Activated CD4-positive, alpha-beta T cell treated with anti-CD3 and anti-CD28 coated beads, Interleukin-2, amount 10 ng/mL, durations not matched to agents 7 days and 5 days (primary cell): ENCODE measurements at regions not wholly inside any gene's neighbourhood (a gene's known extent, or its start where the extent isn't known, plus 50 kb on each side); places are given as distances from the start of the nearest gene placed in this dataset.
A peak's percentile ranks its signal among the peaks of the same experiment; 100 is the strongest.

Source experiments
- CTCF ChIA-PET: fragments of 350-600 bp; sonication (Branson Sonifier 250); formaldehyde crosslinking; loops from one replicate; lab custom pipeline; 2021; ENCODE audit warnings: antibody characterized with exemption; lab: Charles Lee
- POLR2A ChIA-PET: fragments of 350-600 bp; sonication (Branson Sonifier 250); formaldehyde crosslinking; loops from one replicate; lab custom pipeline; 2021; ENCODE audit warnings: antibody characterized with exemption; lab: Charles Lee
- DNase-seq: peaks from one replicate; pipeline ENCODE4 v3.0.0-alpha.2; 2020
- H3K27ac Mint-ChIP-seq: one replicate; pipeline ENCODE4 v1.8.0; 2021; ENCODE audit warnings: mild to moderate bottlenecking, moderate library complexity, mixed read lengths
- H3K27me3 Mint-ChIP-seq: one replicate; pipeline ENCODE4 v1.8.0; 2021; ENCODE audit warnings: mixed read lengths
- H3K36me3 Mint-ChIP-seq: one replicate; pipeline ENCODE4 v1.8.0; 2021; ENCODE audit warnings: low read depth, mixed read lengths
- H3K4me1 Mint-ChIP-seq: one replicate; pipeline ENCODE4 v1.8.0; 2021; ENCODE audit warnings: mixed read lengths
- H3K4me3 Mint-ChIP-seq: one replicate; pipeline ENCODE4 v1.8.0; 2021; ENCODE audit warnings: mild to moderate bottlenecking, moderate library complexity, mixed read lengths
- H3K9me3 Mint-ChIP-seq: one replicate; pipeline ENCODE4 v1.8.0; 2021; ENCODE audit warnings: mixed read lengths

GRCh38 chr2:7706791-7707190, 789.6 kb downstream of the RNF144A start:
- CTCF ChIA-PET = interaction anchor here (1.1 kb wide), 1 partner anchor 10 kb away, joined by 3 read pairs; no protein-coding TSS in a partner anchor
- no peak for DNase-seq

GRCh38 chr2:7707723-7708122, 790.5 kb downstream of the RNF144A start:
- H3K27ac Mint-ChIP-seq = no peak overlapping the region
- H3K27me3 Mint-ChIP-seq = no peaks in the 10 kb centered on the region
- peaks cover 4% of the 10 kb centered on the region for H3K36me3 Mint-ChIP-seq
- ChIA-PET CTCF (interaction anchor here (0.6 to 2.7 kb wide), 2 partner anchors 13 to 20 kb away, joined by 3 to 6 read pairs; no protein-coding TSS in a partner anchor), POLR2A (no interaction called here)
- H3K4me3 Mint-ChIP-seq = no peak overlapping the region
- peaks cover 5% of the 10 kb centered on the region for H3K4me1 Mint-ChIP-seq
- no peak for DNase-seq
- peaks cover 3% of the 10 kb centered on the region for H3K9me3 Mint-ChIP-seq

More at GRCh38 chr2:7706791-7707190, 789.6 kb downstream of the RNF144A start:
- peaks cover 4% of the 10 kb centered on the region for H3K36me3 Mint-ChIP-seq
- POLR2A ChIA-PET = interaction anchor here (0.6 kb wide), 1 partner anchor 702 kb away, joined by 3 read pairs; no protein-coding TSS in a partner anchor
- no peak overlapping the region for H3K27ac Mint-ChIP-seq
- peaks cover 7% of the 10 kb centered on the region for H3K4me1 Mint-ChIP-seq
- no peaks in the 10 kb centered on the region for H3K27me3 Mint-ChIP-seq
- peaks cover 3% of the 10 kb centered on the region for H3K9me3 Mint-ChIP-seq
- H3K4me3 Mint-ChIP-seq = no peak overlapping the region

GRCh38 chr2:7709907-7710306, 792.7 kb downstream of the RNF144A start:
- H3K4me1 Mint-ChIP-seq = no peaks in the 10 kb centered on the region
- peaks cover 7% of the 10 kb centered on the region for H3K9me3 Mint-ChIP-seq
- H3K27me3 Mint-ChIP-seq = no peaks in the 10 kb centered on the region
- no peak overlapping the region for H3K4me3 Mint-ChIP-seq
- no peak overlapping the region for H3K27ac Mint-ChIP-seq
- ChIA-PET CTCF (interaction anchor here (1.2 to 2.7 kb wide), 2 partner anchors 18 to 30 kb away, joined by 3 to 6 read pairs; no protein-coding TSS in a partner anchor), POLR2A (no interaction called here)
- no peak for DNase-seq
- peaks cover 2% of the 10 kb centered on the region for H3K36me3 Mint-ChIP-seq

GRCh38 chr2:7711167-7711566, 794.0 kb downstream of the RNF144A start:
- H3K4me1 Mint-ChIP-seq = no peaks in the 10 kb centered on the region

GRCh38 chr2:7719876-7720275, 802.7 kb downstream of the RNF144A start:
- POLR2A ChIA-PET = no interaction called here
- no peak for DNase-seq
- H3K4me3 Mint-ChIP-seq = no peak overlapping the region
- H3K4me1 Mint-ChIP-seq = peaks cover 20% of the 10 kb centered on the region
- CTCF ChIA-PET = no interaction called here
- no peaks in the 10 kb centered on the region for H3K27me3 Mint-ChIP-seq
- H3K36me3 Mint-ChIP-seq = peaks cover 11% of the 10 kb centered on the region
- no peak overlapping the region for H3K27ac Mint-ChIP-seq
- H3K9me3 Mint-ChIP-seq = peaks cover 7% of the 10 kb centered on the region

More at GRCh38 chr2:7711167-7711566, 794.0 kb downstream of the RNF144A start:
- peaks cover 7% of the 10 kb centered on the region for H3K9me3 Mint-ChIP-seq
- H3K27me3 Mint-ChIP-seq = no peaks in the 10 kb centered on the region
- ChIA-PET POLR2A (no interaction called here), CTCF (interaction anchor here (1.1 kb wide), 1 partner anchor 14 kb away, joined by 3 read pairs; no protein-coding TSS in a partner anchor)
- peaks cover 2% of the 10 kb centered on the region for H3K36me3 Mint-ChIP-seq
- DNase-seq = no peak
- no peak overlapping the region for H3K27ac Mint-ChIP-seq
- no peak overlapping the region for H3K4me3 Mint-ChIP-seq

GRCh38 chr2:7721413-7721995, 804.3 kb downstream of the RNF144A start:
- POLR2A ChIA-PET = no interaction called here
- H3K27me3 Mint-ChIP-seq = no peaks in the 10 kb centered on the region
- no peak overlapping the region for H3K4me3 Mint-ChIP-seq
- DNase-seq = no peak
- peaks cover 32% of the 10 kb centered on the region for H3K4me1 Mint-ChIP-seq
- peaks cover 7% of the 10 kb centered on the region for H3K9me3 Mint-ChIP-seq
- no peak overlapping the region for H3K27ac Mint-ChIP-seq
- CTCF ChIA-PET = interaction anchor here (1.1 kb wide), 1 partner anchor 54 kb away, joined by 3 read pairs; no protein-coding TSS in a partner anchor
- H3K36me3 Mint-ChIP-seq = peaks cover 11% of the 10 kb centered on the region

- Mint-ChIP-seq H3K9me3 (peaks cover 7% of the 10 kb centered on the region), H3K36me3 (peaks cover 17% of the 10 kb centered on the region), H3K27me3 (no peaks in the 10 kb centered on the region), H3K27ac (no peak overlapping the region), H3K4me3 (no peak overlapping the region), H3K4me1 (peaks cover 38% of the 10 kb centered on the region)
- CTCF ChIA-PET = interaction anchor here (0.7 to 1.5 kb wide), 4 partner anchors 8 to 225 kb away, joined by 3 to 4 read pairs (median 3); no protein-coding TSS in a partner anchor
- DNase-seq = no peak
- POLR2A ChIA-PET = no interaction called here
Measured at GRCh38 chr2:7722212-7722910, 805.1 kb downstream of the RNF144A start.

GRCh38 chr2:7724336-7724735, 807.1 kb downstream of the RNF144A start:
- H3K27me3 Mint-ChIP-seq = no peaks in the 10 kb centered on the region
- POLR2A ChIA-PET = no interaction called here
- CTCF ChIA-PET = interaction anchor here (0.9 to 1.5 kb wide), 7 partner anchors 9 to 268 kb away, joined by 3 to 4 read pairs (median 3); no protein-coding TSS in a partner anchor
- DNase-seq = no peak
- peaks cover 9% of the 10 kb centered on the region for H3K9me3 Mint-ChIP-seq
- peaks cover 32% of the 10 kb centered on the region for H3K36me3 Mint-ChIP-seq
- no peak overlapping the region for H3K4me3 Mint-ChIP-seq
- peaks cover 49% of the 10 kb centered on the region for H3K4me1 Mint-ChIP-seq
- H3K27ac Mint-ChIP-seq = peak overlapping the region; percentile 92

- H3K4me3 Mint-ChIP-seq = peak overlapping the region; percentile 78
- H3K4me1 Mint-ChIP-seq = peaks cover 48% of the 10 kb centered on the region
- ChIA-PET CTCF (interaction anchor here (0.6 to 1.3 kb wide), 11 partner anchors 8 to 517 kb away, joined by 3 to 7 read pairs (median 3); no protein-coding TSS in a partner anchor), POLR2A (interaction anchor here (0.8 kb wide), 1 partner anchor 959 kb away, joined by 3 read pairs; no protein-coding TSS in a partner anchor)
- no peaks in the 10 kb centered on the region for H3K27me3 Mint-ChIP-seq
- peaks cover 6% of the 10 kb centered on the region for H3K9me3 Mint-ChIP-seq
- H3K27ac Mint-ChIP-seq = peak overlapping the region; percentile 92
- peaks cover 38% of the 10 kb centered on the region for H3K36me3 Mint-ChIP-seq
- peak; percentile 65 for DNase-seq
Measured at GRCh38 chr2:7725171-7725849, 808.1 kb downstream of the RNF144A start.

- Mint-ChIP-seq H3K27me3 (no peaks in the 10 kb centered on the region), H3K36me3 (peaks cover 42% of the 10 kb centered on the region), H3K9me3 (peaks cover 5% of the 10 kb centered on the region), H3K27ac (peak overlapping the region; percentile 92), H3K4me1 (peaks cover 51% of the 10 kb centered on the region), H3K4me3 (peak overlapping the region; percentile 78)
- no peak for DNase-seq
- POLR2A ChIA-PET = interaction anchor here (0.8 kb wide), 1 partner anchor 959 kb away, joined by 3 read pairs; no protein-coding TSS in a partner anchor
- CTCF ChIA-PET = interaction anchor here (0.5 to 1.5 kb wide), 6 partner anchors 12 to 578 kb away, joined by 3 to 4 read pairs (median 4); no protein-coding TSS in a partner anchor
Measured at GRCh38 chr2:7725850-7726242, 808.6 kb downstream of the RNF144A start.

GRCh38 chr2:7726989-7727388, 809.8 kb downstream of the RNF144A start:
- peaks cover 53% of the 10 kb centered on the region for H3K4me1 Mint-ChIP-seq
- POLR2A ChIA-PET = no interaction called here
- DNase-seq = no peak
- CTCF ChIA-PET = interaction anchor here (0.6 to 1.9 kb wide), 6 partner anchors 13 to 1009 kb away, joined by 3 to 9 read pairs (median 4); no protein-coding TSS in a partner anchor
- H3K4me3 Mint-ChIP-seq = peak overlapping the region; percentile 78
- H3K9me3 Mint-ChIP-seq = peaks cover 4% of the 10 kb centered on the region
- peak overlapping the region; percentile 92 for H3K27ac Mint-ChIP-seq
- H3K36me3 Mint-ChIP-seq = peaks cover 52% of the 10 kb centered on the region
- no peaks in the 10 kb centered on the region for H3K27me3 Mint-ChIP-seq

GRCh38 chr2:7728388-7728787, 811.2 kb downstream of the RNF144A start:
- H3K36me3 Mint-ChIP-seq = peaks cover 58% of the 10 kb centered on the region
- H3K9me3 Mint-ChIP-seq = peaks cover 4% of the 10 kb centered on the region
- CTCF ChIA-PET = interaction anchor here (1.1 to 1.9 kb wide), 4 partner anchors 12 to 285 kb away, joined by 3 to 9 read pairs (median 6); no protein-coding TSS in a partner anchor
- DNase-seq = no peak
- POLR2A ChIA-PET = no interaction called here
- H3K27me3 Mint-ChIP-seq = no peaks in the 10 kb centered on the region
- peaks cover 52% of the 10 kb centered on the region for H3K4me1 Mint-ChIP-seq
- peak overlapping the region; percentile 78 for H3K4me3 Mint-ChIP-seq
- peak overlapping the region; percentile 92 for H3K27ac Mint-ChIP-seq
